ENCODE measurements at regions not wholly inside any gene's neighbourhood (a gene's known extent, or its start where the extent isn't known, plus 50 kb on each side); places are given as distances from the start of the nearest gene placed in this dataset.
A peak's percentile ranks its signal among the peaks of the same experiment; 100 is the strongest.
"Not testable (repeated sequence)": the region's sequence is repeated elsewhere in the genome, so short reads cannot be mapped to it uniquely, and the experiment has no call there.

GRCh38 chr16:29254676-29255495 is 151.6 kb downstream of the NPIPB11 start:
- no peak for TF ChIP-seq CTCF (IDR thresholded peaks at IDR 0.05; ENCODE audit: low read depth, low read length)
- H3K4me3 ChIP-seq (replicated peaks in 1 of 2; ENCODE audit: low read depth in 2 of 2, low read length in 2 of 2), result no peak overlapping the region
- no peak for DNase-seq (ENCODE audit: low read depth in 2 of 2)

GRCh38 chr16:29253716-29254590 is 152.6 kb downstream of the NPIPB11 start:
- not testable (repeated sequence) for H3K4me3 ChIP-seq (replicated peaks in 1 of 2; ENCODE audit: low read depth in 2 of 2, low read length in 2 of 2); DNase-seq (ENCODE audit: low read depth in 2 of 2)

- not testable (repeated sequence) for H3K4me3 ChIP-seq (replicated peaks in 1 of 2; ENCODE audit: low read depth in 2 of 2, low read length in 2 of 2); DNase-seq (ENCODE audit: low read depth in 2 of 2)
Measured at GRCh38 chr16:29253066-29253590, 153.4 kb downstream of the NPIPB11 start.

GRCh38 chr16:29252311-29252710 is 154.2 kb downstream of the NPIPB11 start:
- H3K4me3 ChIP-seq (replicated peaks in 1 of 2; ENCODE audit: low read depth in 2 of 2, low read length in 2 of 2); DNase-seq (ENCODE audit: low read depth in 2 of 2): not testable (repeated sequence)

- H3K4me3 ChIP-seq (replicated peaks in 1 of 2; ENCODE audit: low read depth in 2 of 2, low read length in 2 of 2); DNase-seq (ENCODE audit: low read depth in 2 of 2): not testable (repeated sequence)
Measured at GRCh38 chr16:29251571-29252011, 154.9 kb downstream of the NPIPB11 start.

GRCh38 chr16:29250923-29251434 is 155.5 kb downstream of the NPIPB11 start:
- H3K4me3 ChIP-seq (replicated peaks in 1 of 2; ENCODE audit: low read depth in 2 of 2, low read length in 2 of 2); DNase-seq (ENCODE audit: low read depth in 2 of 2): not testable (repeated sequence)

- DNase-seq (ENCODE audit: low read depth in 2 of 2); H3K4me3 ChIP-seq (replicated peaks in 1 of 2; ENCODE audit: low read depth in 2 of 2, low read length in 2 of 2): not testable (repeated sequence)
Measured at GRCh38 chr16:29250469-29250868, 156.0 kb downstream of the NPIPB11 start.

GRCh38 chr16:29248940-29249318 is 157.6 kb downstream of the NPIPB11 start:
- not testable (repeated sequence) for DNase-seq (ENCODE audit: low read depth in 2 of 2); H3K4me3 ChIP-seq (replicated peaks in 1 of 2; ENCODE audit: low read depth in 2 of 2, low read length in 2 of 2)

GRCh38 chr16:29248306-29248939 is 158.1 kb downstream of the NPIPB11 start:
- H3K4me3 ChIP-seq (replicated peaks in 1 of 2; ENCODE audit: low read depth in 2 of 2, low read length in 2 of 2), result not testable (repeated sequence)
- peak in 1 of 2 donors; percentile 42 for DNase-seq (ENCODE audit: low read depth in 2 of 2)

GRCh38 chr16:29246091-29246490 is 160.4 kb downstream of the NPIPB11 start:
- DNase-seq (ENCODE audit: low read depth in 2 of 2); H3K4me3 ChIP-seq (replicated peaks in 1 of 2; ENCODE audit: low read depth in 2 of 2, low read length in 2 of 2): not testable (repeated sequence)

GRCh38 chr16:29237971-29238370 is 168.5 kb downstream of the NPIPB11 start:
- TF ChIP-seq CTCF (IDR thresholded peaks at IDR 0.05; ENCODE audit: low read depth, low read length), result no peak
- no peak overlapping the region for H3K4me3 ChIP-seq (replicated peaks in 1 of 2; ENCODE audit: low read depth in 2 of 2, low read length in 2 of 2)
- no peak for DNase-seq (ENCODE audit: low read depth in 2 of 2)

- H3K4me3 ChIP-seq (replicated peaks in 1 of 2; ENCODE audit: low read depth in 2 of 2, low read length in 2 of 2); DNase-seq (ENCODE audit: low read depth in 2 of 2): not testable (repeated sequence)
Measured at GRCh38 chr16:29237495-29237894, 169.0 kb downstream of the NPIPB11 start.

- not testable (repeated sequence) for DNase-seq (ENCODE audit: low read depth in 2 of 2)
Measured at GRCh38 chr16:29237023-29237422, 169.5 kb downstream of the NPIPB11 start.

GRCh38 chr16:29235836-29236370 is 170.6 kb downstream of the NPIPB11 start:
- H3K4me3 ChIP-seq (replicated peaks in 1 of 2; ENCODE audit: low read depth in 2 of 2, low read length in 2 of 2); DNase-seq (ENCODE audit: low read depth in 2 of 2): not testable (repeated sequence)

More at GRCh38 chr16:29237023-29237422, 169.5 kb downstream of the NPIPB11 start:
- H3K4me3 ChIP-seq (replicated peaks in 1 of 2; ENCODE audit: low read depth in 2 of 2, low read length in 2 of 2), result not testable (repeated sequence)
